ENCODE measurements at regions not wholly inside any gene's neighbourhood (a gene's known extent, or its start where the extent isn't known, plus 50 kb on each side); places are given as distances from the start of the nearest gene placed in this dataset.

DNA sequence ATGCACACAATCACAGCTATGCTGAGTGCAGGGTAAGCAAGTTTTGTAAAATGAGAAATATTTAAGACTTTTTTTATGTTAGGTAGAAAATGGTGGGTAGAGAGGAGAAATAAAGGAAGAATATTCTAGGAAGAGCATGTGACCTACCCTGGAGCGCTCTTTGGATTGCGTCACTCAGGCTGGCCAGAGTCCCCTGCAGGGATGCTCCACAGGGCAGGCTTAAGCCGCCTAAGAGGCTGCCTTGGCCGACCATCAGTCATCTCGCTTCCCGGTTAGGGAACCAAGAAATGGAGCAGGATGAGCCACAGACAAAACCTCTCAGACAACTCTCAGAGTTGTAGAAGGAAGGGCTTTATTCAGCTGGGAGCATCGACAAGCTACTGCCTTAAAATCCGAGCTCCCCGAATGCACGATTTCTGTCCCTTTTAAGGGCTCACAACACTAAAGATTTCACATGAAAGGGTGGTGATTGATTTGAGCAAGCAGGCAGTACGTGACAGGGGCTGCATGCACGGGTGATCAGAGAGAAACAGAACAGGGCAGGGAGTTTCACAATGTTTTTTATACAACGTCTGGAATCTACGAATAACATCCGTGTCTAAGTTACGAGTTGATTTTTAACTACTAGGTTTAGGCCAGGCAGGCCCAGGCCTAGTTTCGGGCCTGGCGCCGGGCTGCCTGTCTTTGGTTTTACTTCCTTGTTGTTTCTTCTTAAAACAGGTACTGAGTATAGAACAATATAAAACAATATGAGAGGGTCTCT lies 1072.0 kb downstream of the CBLN2 start:
- no peak overlapping the region for H3K4me3 ChIP-seq
- DNase-seq (ENCODE audit: extremely low spot score in 2 of 2), result no peak
- intact Hi-C loops (cut with DNase I), result no loop called here
- no peaks in the 10 kb centered on the region for H3K36me3 ChIP-seq
- TF ChIP-seq POLR2A (IDR thresholded peaks at IDR 0.05) (no peak), POLR2AphosphoS5 (IDR thresholded peaks at IDR 0.05; ENCODE audit: insufficient read depth in 1 of 2, low read depth in 1 of 2) (no peak)
- TF ChIP-seq, protein P1, sequence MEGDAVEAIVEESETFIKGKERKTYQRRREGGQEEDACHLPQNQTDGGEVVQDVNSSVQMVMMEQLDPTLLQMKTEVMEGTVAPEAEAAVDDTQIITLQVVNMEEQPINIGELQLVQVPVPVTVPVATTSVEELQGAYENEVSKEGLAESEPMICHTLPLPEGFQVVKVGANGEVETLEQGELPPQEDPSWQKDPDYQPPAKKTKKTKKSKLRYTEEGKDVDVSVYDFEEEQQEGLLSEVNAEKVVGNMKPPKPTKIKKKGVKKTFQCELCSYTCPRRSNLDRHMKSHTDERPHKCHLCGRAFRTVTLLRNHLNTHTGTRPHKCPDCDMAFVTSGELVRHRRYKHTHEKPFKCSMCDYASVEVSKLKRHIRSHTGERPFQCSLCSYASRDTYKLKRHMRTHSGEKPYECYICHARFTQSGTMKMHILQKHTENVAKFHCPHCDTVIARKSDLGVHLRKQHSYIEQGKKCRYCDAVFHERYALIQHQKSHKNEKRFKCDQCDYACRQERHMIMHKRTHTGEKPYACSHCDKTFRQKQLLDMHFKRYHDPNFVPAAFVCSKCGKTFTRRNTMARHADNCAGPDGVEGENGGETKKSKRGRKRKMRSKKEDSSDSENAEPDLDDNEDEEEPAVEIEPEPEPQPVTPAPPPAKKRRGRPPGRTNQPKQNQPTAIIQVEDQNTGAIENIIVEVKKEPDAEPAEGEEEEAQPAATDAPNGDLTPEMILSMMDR (IDR thresholded peaks at IDR 0.05), result no peak
- no peaks in the 10 kb centered on the region for H3K27me3 ChIP-seq
- H3K9me3 ChIP-seq, result no peaks in the 10 kb centered on the region
- H3K27ac ChIP-seq, result no peak overlapping the region
- H3K4me1 ChIP-seq, result no peaks in the 10 kb centered on the region

- intact Hi-C loops (cut with DNase I), result no loop called here
- H3K36me3 ChIP-seq, result no peaks in the 10 kb centered on the region
- no peak overlapping the region for H3K4me3 ChIP-seq
- TF ChIP-seq POLR2A (IDR thresholded peaks at IDR 0.05) (no peak), POLR2AphosphoS5 (IDR thresholded peaks at IDR 0.05; ENCODE audit: insufficient read depth in 1 of 2, low read depth in 1 of 2) (no peak)
- TF ChIP-seq, protein P1 (IDR thresholded peaks at IDR 0.05), result no peak
- no peaks in the 10 kb centered on the region for H3K9me3 ChIP-seq
- DNase-seq (ENCODE audit: extremely low spot score in 2 of 2), result no peak
- H3K27ac ChIP-seq, result no peak overlapping the region
- no peaks in the 10 kb centered on the region for H3K4me1 ChIP-seq
- no peaks in the 10 kb centered on the region for H3K27me3 ChIP-seq
Measured at GRCh38 chr18:71456206-71456605, 1087.9 kb downstream of the CBLN2 start.

DNA sequence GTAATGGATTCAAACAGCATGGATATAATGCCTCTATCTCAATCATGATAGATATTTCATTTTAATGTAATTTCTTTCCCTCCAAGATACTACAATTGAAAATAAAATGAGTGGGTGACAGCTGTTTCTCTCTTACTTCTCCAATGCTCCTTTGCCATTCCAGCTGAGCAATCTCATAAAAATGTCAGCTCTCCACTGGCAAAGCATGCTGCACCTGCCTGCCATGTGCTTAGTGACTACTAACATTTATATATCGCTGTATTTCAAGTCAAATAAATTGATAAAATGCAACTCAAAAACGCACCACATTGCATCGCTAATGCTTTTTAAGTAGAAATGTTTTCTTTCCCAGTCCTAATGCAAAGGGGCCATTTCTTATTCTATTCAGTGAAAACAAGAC lies 1093.9 kb downstream of the CBLN2 start:
- TF ChIP-seq POLR2AphosphoS5 (IDR thresholded peaks at IDR 0.05; ENCODE audit: insufficient read depth in 1 of 2, low read depth in 1 of 2) (no peak), POLR2A (IDR thresholded peaks at IDR 0.05) (no peak)
- TF ChIP-seq, protein P1 (IDR thresholded peaks at IDR 0.05), result no peak
- no peaks in the 10 kb centered on the region for H3K9me3 ChIP-seq
- H3K4me3 ChIP-seq, result no peak overlapping the region
- H3K4me1 ChIP-seq, result no peaks in the 10 kb centered on the region
- intact Hi-C loops (cut with DNase I), result no loop called here
- no peaks in the 10 kb centered on the region for H3K27me3 ChIP-seq
- H3K27ac ChIP-seq, result no peak overlapping the region
- no peak for DNase-seq (ENCODE audit: extremely low spot score in 2 of 2)
- H3K36me3 ChIP-seq, result no peaks in the 10 kb centered on the region

DNA sequence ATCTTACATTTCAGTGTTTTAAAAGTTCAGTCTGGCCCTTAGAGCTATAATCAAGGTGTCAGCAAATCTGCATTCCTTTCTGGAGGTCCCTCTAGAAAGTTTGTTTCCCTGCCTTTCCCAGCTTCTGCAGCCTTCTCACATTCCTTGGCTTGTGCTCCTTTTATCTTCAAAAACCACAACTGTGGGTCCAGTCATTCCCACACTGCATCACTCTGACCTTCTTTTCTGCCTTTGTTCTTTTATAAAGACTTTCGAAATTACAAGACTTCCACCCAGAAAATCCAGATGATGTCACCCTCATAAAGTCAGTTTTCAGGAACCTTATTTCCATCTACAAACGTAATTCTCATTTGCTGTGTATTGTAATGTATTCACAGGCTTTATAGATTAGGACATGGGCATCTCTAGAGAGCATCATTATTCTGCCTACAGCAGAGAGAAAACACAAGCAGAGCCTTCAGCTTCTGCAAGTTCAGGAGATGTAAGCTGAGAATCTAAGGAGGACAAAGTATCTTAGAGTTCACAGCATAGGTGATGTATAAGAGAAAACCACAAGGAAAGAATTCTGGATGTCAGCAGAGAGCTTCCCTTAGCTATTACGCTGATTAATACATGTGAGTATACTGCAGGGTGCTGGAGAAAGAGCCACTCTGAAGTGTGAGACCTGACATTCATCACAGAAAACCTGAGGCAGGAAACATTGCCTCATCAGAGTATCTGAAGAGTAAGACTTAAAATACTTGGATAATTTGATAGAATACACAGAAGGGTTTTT lies 1100.2 kb downstream of the CBLN2 start:
- TF ChIP-seq POLR2AphosphoS5 (IDR thresholded peaks at IDR 0.05; ENCODE audit: insufficient read depth in 1 of 2, low read depth in 1 of 2), result no peak
- TF ChIP-seq POLR2A (IDR thresholded peaks at IDR 0.05), result no peak
- TF ChIP-seq, protein P1 (IDR thresholded peaks at IDR 0.05), result no peak
- H3K9me3 ChIP-seq, result no peaks in the 10 kb centered on the region
- intact Hi-C loops (cut with DNase I), result no loop called here

GRCh38 chr18:71442731-71443141 lies 1101.4 kb downstream of the CBLN2 start:
- Histone ChIP-seq H3K27ac (no peak overlapping the region), H3K36me3 (no peaks in the 10 kb centered on the region), H3K4me1 (no peaks in the 10 kb centered on the region), H3K4me3 (no peak overlapping the region), H3K27me3 (no peaks in the 10 kb centered on the region), H3K9me3 (no peaks in the 10 kb centered on the region)
- TF ChIP-seq POLR2A (IDR thresholded peaks at IDR 0.05) (no peak), POLR2AphosphoS5 (IDR thresholded peaks at IDR 0.05; ENCODE audit: insufficient read depth in 1 of 2, low read depth in 1 of 2) (no peak)
- TF ChIP-seq, protein P1 (IDR thresholded peaks at IDR 0.05), result no peak
- intact Hi-C loops (cut with DNase I), result no loop called here
- no peak for DNase-seq (ENCODE audit: extremely low spot score in 2 of 2)

More for the DNA sequence above, 1100.2 kb downstream of the CBLN2 start:
- H3K4me3 ChIP-seq, result no peak overlapping the region
- no peaks in the 10 kb centered on the region for H3K4me1 ChIP-seq
- no peaks in the 10 kb centered on the region for H3K27me3 ChIP-seq
- H3K36me3 ChIP-seq, result no peaks in the 10 kb centered on the region
- DNase-seq (ENCODE audit: extremely low spot score in 2 of 2), result no peak
- no peak overlapping the region for H3K27ac ChIP-seq
